IMR-90 (cell line): ENCODE measurements at regions not wholly inside any gene's neighbourhood (a gene's known extent, or its start where the extent isn't known, plus 50 kb on each side); places are given as distances from the start of the nearest gene placed in this dataset.

Experiments
- ATAC-seq: fragments of 200-7000 bp; cut with Tn5 transposase; 2 replicates; pipeline ENCODE4 v1.9.1; 2020; ENCODE audit warnings: low read depth, mild to moderate bottlenecking, moderate library complexity
- BruUV-seq: library from RNA; stranded (reverse); fragments of 400-500 nt; replicated peaks from 2 replicates; lab custom pipeline; 2021; lab: Mats Ljungman, UMichigan
- CTCF ChIA-PET: fragments of 300-600 bp; formaldehyde crosslinking; extraction: SDS; loops from one replicate; lab custom pipeline; 2021; ENCODE audit warnings: antibody characterized with exemption; lab: Yijun Ruan, JAX
- POLR2A ChIA-PET: fragments of 300-600 bp; sonication (Branson Sonifier 250); formaldehyde crosslinking; loops from one replicate; lab custom pipeline; 2022; ENCODE audit warnings: antibody characterized with exemption; ENCODE audit not compliant: unreplicated experiment; lab: Charles Lee
- DNase-seq: peaks from one replicate; pipeline ENCODE4 v3.0.0; 2013
- H2AFZ ChIP-seq: replicated peaks from 2 replicates; pipeline ENCODE3; 2013; ENCODE audit warnings: low read length, mild to moderate bottlenecking; ENCODE audit not compliant: poor library complexity
- H2AK5ac ChIP-seq: 2 replicates; pipeline ENCODE4 v1.6.1; 2013; ENCODE audit warnings: low read depth, low read length, inconsistent platforms
- H2AK9ac ChIP-seq: replicated peaks from 2 replicates; pipeline ENCODE3; 2013; ENCODE audit warnings: mild to moderate bottlenecking, low read depth, low read length, moderate library complexity; ENCODE audit not compliant: poor library complexity
- H2BK120ac ChIP-seq: 2 replicates; pipeline ENCODE4 v1.6.1; 2013; ENCODE audit warnings: low read depth, low read length, inconsistent platforms
- H2BK15ac ChIP-seq: 3 replicates; pipeline ENCODE4 v1.6.1; 2013; ENCODE audit warnings: low read depth, low read length, inconsistent platforms
- H2BK20ac ChIP-seq: 2 replicates; pipeline ENCODE4 v1.6.1; 2013; ENCODE audit warnings: low read depth, mild to moderate bottlenecking, inconsistent platforms, low read length, moderate library complexity
- H2BK5ac ChIP-seq: 2 replicates; pipeline ENCODE4 v1.6.1; 2013; ENCODE audit warnings: mild to moderate bottlenecking, low read depth, low read length, inconsistent platforms; ENCODE audit not compliant: poor library complexity, severe bottlenecking
- H3K14ac ChIP-seq: replicated peaks from 2 replicates; pipeline ENCODE4 v1.6.1; 2013; ENCODE audit warnings: low read depth, low read length, inconsistent platforms
- H3K18ac ChIP-seq: 2 replicates; pipeline ENCODE4 v1.6.1; 2013; ENCODE audit warnings: low read depth, low read length, control low read depth
- H3K23ac ChIP-seq: 2 replicates; pipeline ENCODE4 v1.6.1; 2013; ENCODE audit warnings: low read depth, low read length, inconsistent platforms
- H3K27ac ChIP-seq: 2 replicates; pipeline ENCODE4 v1.5.1; 2013; ENCODE audit warnings: mild to moderate bottlenecking, control low read depth, low read length; ENCODE audit not compliant: insufficient read depth
- H3K27me3 ChIP-seq: 2 replicates; pipeline ENCODE4 v1.6.1; 2013; ENCODE audit warnings: low read length; ENCODE audit not compliant: control insufficient read depth, insufficient read depth
- H3K36me3 ChIP-seq: 2 replicates; pipeline ENCODE4 v1.6.1; 2013; ENCODE audit warnings: low read length, mixed read lengths; ENCODE audit not compliant: control insufficient read depth, insufficient read depth
- H3K4ac ChIP-seq: 2 replicates; pipeline ENCODE4 v1.6.1; 2013; ENCODE audit warnings: low read depth, low read length, inconsistent platforms
- H3K4me1 ChIP-seq: 2 replicates; pipeline ENCODE4 v1.6.1; 2013; ENCODE audit warnings: low read length, mixed read lengths; ENCODE audit not compliant: control insufficient read depth, insufficient read depth
- H3K4me2 ChIP-seq: 2 replicates; pipeline ENCODE4 v1.6.1; 2013; ENCODE audit warnings: low read depth, mild to moderate bottlenecking, control low read depth, low read length, moderate library complexity
- H3K4me3 ChIP-seq: 2 replicates; pipeline ENCODE4 v1.5.1; 2013; ENCODE audit warnings: low read depth, mild to moderate bottlenecking, control low read depth, low read length, moderate library complexity; ENCODE audit not compliant: insufficient read depth
- H3K56ac ChIP-seq: 2 replicates; pipeline ENCODE4 v1.6.1; 2013; ENCODE audit warnings: low read length, inconsistent platforms; ENCODE audit not compliant: insufficient read depth; ENCODE audit errors: extremely low read depth
- H3K79me1 ChIP-seq, 2 experiments: 2 replicates each; pipeline ENCODE4 v1.6.1; 2013; ENCODE audit warnings: low read length in 2 of 2, inconsistent platforms in 1 of 2, low read depth in 1 of 2
- H3K9ac ChIP-seq: 2 replicates; pipeline ENCODE4 v1.6.1; 2013; ENCODE audit warnings: low read depth, low read length, control low read depth
- H3K9me1 ChIP-seq: 2 replicates; pipeline ENCODE4 v1.6.1; 2013; ENCODE audit warnings: low read length, inconsistent platforms; ENCODE audit not compliant: insufficient read depth
- H3K9me3 ChIP-seq: 2 replicates; pipeline ENCODE4 v1.6.1; 2013; ENCODE audit warnings: low read length; ENCODE audit not compliant: control insufficient read depth, insufficient read depth
- H4K20me1 ChIP-seq: 2 replicates; pipeline ENCODE4 v1.6.1; 2013; ENCODE audit warnings: low read length, inconsistent platforms; ENCODE audit not compliant: insufficient read depth
- H4K5ac ChIP-seq: 2 replicates; pipeline ENCODE4 v1.6.1; 2013; ENCODE audit warnings: mild to moderate bottlenecking, low read depth, low read length, control low read depth
- H4K8ac ChIP-seq, 2 experiments: 2 replicates each; pipeline ENCODE4 v1.6.1; 2013; ENCODE audit warnings: low read depth in 2 of 2, low read length in 2 of 2, control low read depth in 1 of 2, inconsistent platforms in 1 of 2
- H4K91ac ChIP-seq: 2 replicates; pipeline ENCODE4 v1.6.1; 2013; ENCODE audit warnings: low read depth, low read length, inconsistent platforms; ENCODE audit not compliant: insufficient read depth
- BHLHE40 ChIP-seq: fragments of 150-350 bp; IDR thresholded peaks from 2 replicates; pipeline ENCODE4 v1.6.1; 2016; ENCODE audit warnings: mild to moderate bottlenecking, low read depth, low read length
- CEBPB ChIP-seq: IDR thresholded peaks from 2 replicates; pipeline ENCODE4 v1.6.1; 2012; ENCODE audit warnings: low read depth, low read length, improper control_type of control experiment
- CHD1 ChIP-seq: IDR thresholded peaks from 2 replicates; pipeline ENCODE4 v1.6.1; 2012; ENCODE audit warnings: low read depth, low read length, improper control_type of control experiment
- MAFK ChIP-seq: IDR thresholded peaks from 2 replicates; pipeline ENCODE4 v1.6.1; 2012; ENCODE audit warnings: low read depth, low read length, improper control_type of control experiment
- MXI1 ChIP-seq: IDR thresholded peaks from 2 replicates; pipeline ENCODE4 v1.6.1; 2012; ENCODE audit warnings: low read depth, mild to moderate bottlenecking, low read length, moderate library complexity, borderline replicate concordance
- NFE2L2 ChIP-seq: fragments of 150-350 bp; IDR thresholded peaks from 2 replicates; pipeline ENCODE4 v1.6.1; 2016; ENCODE audit warnings: low read depth, mild to moderate bottlenecking, low read length
- POLR2A ChIP-seq: IDR thresholded peaks from 2 replicates; pipeline ENCODE4 v1.6.1; 2012; ENCODE audit warnings: mild to moderate bottlenecking, low read depth, low read length
- RAD21 ChIP-seq: IDR thresholded peaks from 2 replicates; pipeline ENCODE4 v1.6.1; 2012; ENCODE audit warnings: low read length, improper control_type of control experiment
- RCOR1 ChIP-seq: IDR thresholded peaks from 2 replicates; pipeline ENCODE4 v1.6.1; 2012; ENCODE audit warnings: mild to moderate bottlenecking, low read length, improper control_type of control experiment; ENCODE audit not compliant: insufficient replicate concordance
- RFX5 ChIP-seq: IDR thresholded peaks from 2 replicates; pipeline ENCODE4 v1.8.0; 2012; ENCODE audit warnings: low read depth, mild to moderate bottlenecking, low read length, moderate library complexity
- SMC3 ChIP-seq: fragments of 150-350 bp; IDR thresholded peaks from 2 replicates; pipeline ENCODE4 v1.6.1; 2016; ENCODE audit warnings: low read depth, mild to moderate bottlenecking, antibody characterized with exemption, low read length, moderate library complexity
- WGBS, 2 experiments: methylation state at CpG; one replicate each; pipeline versions ENCODE4 v1.1.5 to v1.1.7; 2013; ENCODE audit warnings: missing lambda C conversion rate in 2 of 2; ENCODE audit not compliant: insufficient read length in 1 of 2; ENCODE audit errors: extremely low coverage in 2 of 2; 5-methylcytosine and 5-hydroxymethylcytosine counted together
- dilution Hi-C: fragments of 300-500 bp; cut with HindIII; formaldehyde crosslinking; loops from one replicate; pipeline ENCODE4 v1.14.3; 2018; ENCODE audit warnings: low sequenced_read_pairs; ENCODE audit not compliant: unreplicated experiment
- in situ Hi-C: fragments of 300-500 bp; cut with MboI; formaldehyde crosslinking; loops from 3 replicates; pipeline ENCODE4 v1.14.3; 2019; ENCODE audit warnings: low sequenced_read_pairs, inconsistent platforms, mixed read lengths
- intact Hi-C: fragments of 100-400 bp; cut with micrococcal nuclease; formaldehyde crosslinking; loops from 2 replicates; pipeline ENCODE4 v1.10.0; 2022
- TF ChIP-seq, protein P1 (sequence below): conservative IDR thresholded peaks from 2 replicates; pipeline ENCODE4 v1.5.1; 2012; ENCODE audit warnings: mild to moderate bottlenecking, low read depth, low read length, improper control_type of control experiment
- TF ChIP-seq, protein P2 (sequence below): fragments of 150-350 bp; IDR thresholded peaks from 2 replicates; pipeline ENCODE4 v1.6.1; 2016; ENCODE audit warnings: low read depth, mild to moderate bottlenecking, low read length, moderate library complexity, borderline replicate concordance

DNA sequence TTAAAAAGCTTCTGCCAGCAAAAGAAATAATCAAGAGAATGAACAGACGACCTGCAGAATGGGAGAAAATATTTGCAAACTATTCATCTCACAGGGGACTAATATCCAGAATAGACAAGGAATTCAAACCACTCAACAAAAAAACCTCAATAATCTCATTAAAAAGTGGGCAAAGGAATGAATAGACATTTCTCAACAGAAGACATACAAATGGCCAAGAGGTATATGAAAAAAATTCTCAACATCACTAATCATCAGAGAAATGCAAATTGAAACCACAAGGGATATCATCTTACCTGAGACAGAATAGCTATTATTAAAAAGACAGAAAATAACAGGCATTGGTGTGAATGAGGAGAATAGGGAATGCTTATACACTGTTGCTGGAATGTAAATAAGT, 270.0 kb downstream of the DACT1 start:
- Histone ChIP-seq H4K8ac (no peak overlapping the region), H3K18ac (no peak overlapping the region), H3K9me3 (no peaks in the 10 kb centered on the region), H2AFZ (no peak overlapping the region), H3K79me1 (no peaks in the 10 kb centered on the region), H2BK120ac (no peak overlapping the region), H3K4me1 (peaks cover 2% of the 10 kb centered on the region; the same call in 1 of the 2 replicates), H3K23ac (no peak overlapping the region), H2AK5ac (no peak overlapping the region), H3K14ac (no peak overlapping the region), H4K91ac (no peak overlapping the region), H4K20me1 (no peaks in the 10 kb centered on the region), H3K9ac (no peak overlapping the region), H3K36me3 (no peaks in the 10 kb centered on the region), H2BK20ac (no peak overlapping the region), H3K4me3 (no peak overlapping the region), H3K27ac (no peak overlapping the region), H3K27me3 (no peaks in the 10 kb centered on the region), H3K56ac (no peak overlapping the region), H3K4ac (no peak overlapping the region), H4K5ac (no peak overlapping the region), H2BK15ac (no peak overlapping the region), H2AK9ac (no peak overlapping the region), H3K9me1 (no peaks in the 10 kb centered on the region), H3K4me2 (no peak overlapping the region), H2BK5ac (no peak overlapping the region)
- WGBS, 2 experiments, result no CpG with 5 or more reads among the region's 1 CpG
- TF ChIP-seq RCOR1 (no peak), RAD21 (no peak), CHD1 (no peak), RFX5 (no peak), NFE2L2 (no peak), MXI1 (no peak), BHLHE40 (no peak), MAFK (no peak), CEBPB (no peak), SMC3 (no peak), POLR2A (no peak)
- TF ChIP-seq, protein P1, sequence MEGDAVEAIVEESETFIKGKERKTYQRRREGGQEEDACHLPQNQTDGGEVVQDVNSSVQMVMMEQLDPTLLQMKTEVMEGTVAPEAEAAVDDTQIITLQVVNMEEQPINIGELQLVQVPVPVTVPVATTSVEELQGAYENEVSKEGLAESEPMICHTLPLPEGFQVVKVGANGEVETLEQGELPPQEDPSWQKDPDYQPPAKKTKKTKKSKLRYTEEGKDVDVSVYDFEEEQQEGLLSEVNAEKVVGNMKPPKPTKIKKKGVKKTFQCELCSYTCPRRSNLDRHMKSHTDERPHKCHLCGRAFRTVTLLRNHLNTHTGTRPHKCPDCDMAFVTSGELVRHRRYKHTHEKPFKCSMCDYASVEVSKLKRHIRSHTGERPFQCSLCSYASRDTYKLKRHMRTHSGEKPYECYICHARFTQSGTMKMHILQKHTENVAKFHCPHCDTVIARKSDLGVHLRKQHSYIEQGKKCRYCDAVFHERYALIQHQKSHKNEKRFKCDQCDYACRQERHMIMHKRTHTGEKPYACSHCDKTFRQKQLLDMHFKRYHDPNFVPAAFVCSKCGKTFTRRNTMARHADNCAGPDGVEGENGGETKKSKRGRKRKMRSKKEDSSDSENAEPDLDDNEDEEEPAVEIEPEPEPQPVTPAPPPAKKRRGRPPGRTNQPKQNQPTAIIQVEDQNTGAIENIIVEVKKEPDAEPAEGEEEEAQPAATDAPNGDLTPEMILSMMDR, result no peak
- TF ChIP-seq, protein P2, sequence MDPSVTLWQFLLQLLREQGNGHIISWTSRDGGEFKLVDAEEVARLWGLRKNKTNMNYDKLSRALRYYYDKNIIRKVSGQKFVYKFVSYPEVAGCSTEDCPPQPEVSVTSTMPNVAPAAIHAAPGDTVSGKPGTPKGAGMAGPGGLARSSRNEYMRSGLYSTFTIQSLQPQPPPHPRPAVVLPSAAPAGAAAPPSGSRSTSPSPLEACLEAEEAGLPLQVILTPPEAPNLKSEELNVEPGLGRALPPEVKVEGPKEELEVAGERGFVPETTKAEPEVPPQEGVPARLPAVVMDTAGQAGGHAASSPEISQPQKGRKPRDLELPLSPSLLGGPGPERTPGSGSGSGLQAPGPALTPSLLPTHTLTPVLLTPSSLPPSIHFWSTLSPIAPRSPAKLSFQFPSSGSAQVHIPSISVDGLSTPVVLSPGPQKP, result no peak
- no TSS peak for BruUV-seq
- intact Hi-C loops, result no loop called here
- in situ Hi-C loops, result no loop called here
- dilution Hi-C loops, result no loop called here
- DNase-seq (peak; percentile 31), ATAC-seq (no peak)
- POLR2A ChIA-PET, result no interaction called here
- CTCF ChIA-PET, result no interaction called here
